ENCODE measurements at regions not wholly inside any gene's neighbourhood (a gene's known extent, or its start where the extent isn't known, plus 50 kb on each side); places are given as distances from the start of the nearest gene placed in this dataset.

DNA sequence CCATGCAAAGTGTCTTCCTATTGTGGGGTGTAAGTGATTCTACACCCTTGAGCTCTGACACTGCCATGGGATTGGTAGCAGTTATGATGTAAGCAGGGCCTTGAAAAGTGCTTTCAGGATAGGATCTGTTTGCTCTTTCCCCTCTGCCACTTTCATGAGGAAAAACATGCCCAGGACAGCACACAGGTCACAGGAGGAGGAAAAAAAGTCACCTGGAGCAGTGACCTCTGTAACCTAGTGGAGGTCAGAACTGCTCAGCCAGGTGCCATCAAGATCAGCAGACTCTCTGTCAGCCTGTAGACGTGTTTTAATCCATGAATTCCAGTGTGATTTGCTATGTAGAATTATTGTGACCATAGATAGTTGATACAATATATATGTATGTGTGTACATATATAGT is 92.7 kb upstream of the BMP2 start:
- Mint-ChIP-seq H3K4me3 (no peak overlapping the region), H3K27ac (no peak overlapping the region), H3K27me3 (ENCODE audit: low read depth) (no peaks in the 10 kb centered on the region), H3K9me3 (peaks cover 9% of the 10 kb centered on the region), H3K36me3 (no peaks in the 10 kb centered on the region), H3K4me1 (no peaks in the 10 kb centered on the region)
- TF ChIP-seq ZNF138 (CRISPR knock-in tag; conservative IDR thresholded peaks at IDR 0.05) (no peak), ZNF396 (CRISPR knock-in tag; IDR thresholded peaks at IDR 0.05; ENCODE audit: borderline replicate concordance) (no peak), ZNF232 (CRISPR knock-in tag; IDR thresholded peaks at IDR 0.05) (no peak), FOXP4 (CRISPR knock-in tag; IDR thresholded peaks at IDR 0.05) (no peak), PREB (CRISPR knock-in tag; IDR thresholded peaks at IDR 0.05; ENCODE audit: borderline replicate concordance) (no peak), ATF1 (CRISPR knock-in tag; IDR thresholded peaks at IDR 0.05) (no peak), ZNF281 (CRISPR knock-in tag; IDR thresholded peaks at IDR 0.05) (no peak), ATF2 (CRISPR knock-in tag; IDR thresholded peaks at IDR 0.05; ENCODE audit: borderline replicate concordance, low read depth) (no peak), PRRX2 (CRISPR knock-in tag; IDR thresholded peaks at IDR 0.05) (no peak), RORB (CRISPR knock-in tag; IDR thresholded peaks at IDR 0.05) (no peak), ETV6 (CRISPR knock-in tag; IDR thresholded peaks at IDR 0.05) (no peak), CTCF (IDR thresholded peaks at IDR 0.05) (no peak), ZNF425 (CRISPR knock-in tag; conservative IDR thresholded peaks at IDR 0.05) (no peak), GTF2I (CRISPR knock-in tag; conservative IDR thresholded peaks at IDR 0.05) (no peak), CREB1 (CRISPR knock-in tag; IDR thresholded peaks at IDR 0.05) (no peak), NFATC4 (CRISPR knock-in tag; IDR thresholded peaks at IDR 0.05) (no peak), ZMAT4 (CRISPR knock-in tag; IDR thresholded peaks at IDR 0.05) (no peak)
- TF ChIP-seq, protein P1, sequence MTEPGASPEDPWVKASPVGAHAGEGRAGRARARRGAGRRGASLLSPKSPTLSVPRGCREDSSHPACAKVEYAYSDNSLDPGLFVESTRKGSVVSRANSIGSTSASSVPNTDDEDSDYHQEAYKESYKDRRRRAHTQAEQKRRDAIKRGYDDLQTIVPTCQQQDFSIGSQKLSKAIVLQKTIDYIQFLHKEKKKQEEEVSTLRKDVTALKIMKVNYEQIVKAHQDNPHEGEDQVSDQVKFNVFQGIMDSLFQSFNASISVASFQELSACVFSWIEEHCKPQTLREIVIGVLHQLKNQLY (CRISPR knock-in tag; IDR thresholded peaks at IDR 0.05), result no peak
- ATAC-seq (no peak), DNase-seq (ENCODE audit: low spot score) (no peak)
- ChIA-PET POLR2A (no interaction called here), CTCF (no interaction called here)
